HG02759 (cell line): ENCODE measurements at regions not wholly inside any gene's neighbourhood (a gene's known extent, or its start where the extent isn't known, plus 50 kb on each side); places are given as distances from the start of the nearest gene placed in this dataset.
"Not testable (repeated sequence)": the region's sequence is repeated elsewhere in the genome, so short reads cannot be mapped to it uniquely, and the experiment has no call there.

Experiments
- ATAC-seq: cut with Tn5 transposase; IDR thresholded peaks from one replicate; pipeline ENCODE4 v1.9.1; 2021; ENCODE audit warnings: mild to moderate bottlenecking, moderate library complexity; ENCODE audit not compliant: unreplicated experiment

GRCh38 chrX:109184506-109185139 lies 297.3 kb downstream of the GUCY2F start:
- ATAC-seq: no peak

GRCh38 chrX:109172091-109172602 lies 309.7 kb downstream of the GUCY2F start:
- ATAC-seq: no peak

- no peak for ATAC-seq
Measured at GRCh38 chrX:109155161-109155560, 326.7 kb downstream of the GUCY2F start.

GRCh38 chrX:109144173-109144572 lies 337.7 kb downstream of the GUCY2F start:
- ATAC-seq: not testable (repeated sequence)

- ATAC-seq: no peak
Measured at GRCh38 chrX:109140463-109140862, 341.4 kb downstream of the GUCY2F start.

GRCh38 chrX:109134777-109135176 lies 347.1 kb downstream of the GUCY2F start:
- ATAC-seq: no peak

GRCh38 chrX:109125304-109125703 lies 356.6 kb downstream of the GUCY2F start:
- no peak for ATAC-seq

- ATAC-seq: no peak
Measured at GRCh38 chrX:109089359-109089758, 353.0 kb upstream of the IRS4 start.

- no peak for ATAC-seq
Measured at GRCh38 chrX:109077788-109078187, 341.4 kb upstream of the IRS4 start.

- ATAC-seq: not testable (repeated sequence)
Measured at GRCh38 chrX:109054181-109054581, 317.8 kb upstream of the IRS4 start.

GRCh38 chrX:109049903-109050302 lies 313.5 kb upstream of the IRS4 start:
- no peak for ATAC-seq

- ATAC-seq: no peak
Measured at GRCh38 chrX:109049416-109049815, 313.1 kb upstream of the IRS4 start.

- no peak for ATAC-seq
Measured at GRCh38 chrX:109040057-109040456, 303.7 kb upstream of the IRS4 start.

- peak; percentile 92 for ATAC-seq
Measured at GRCh38 chrX:109036624-109037023, 300.3 kb upstream of the IRS4 start.

GRCh38 chrX:108993909-108994308 lies 257.5 kb upstream of the IRS4 start:
- ATAC-seq: no peak

GRCh38 chrX:108972899-108973298 lies 236.5 kb upstream of the IRS4 start:
- not testable (repeated sequence) for ATAC-seq

- ATAC-seq: no peak
Measured at GRCh38 chrX:108947205-108947604, 210.8 kb upstream of the IRS4 start.

GRCh38 chrX:108946531-108946930 lies 210.2 kb upstream of the IRS4 start:
- no peak for ATAC-seq

GRCh38 chrX:108945883-108946523 lies 209.6 kb upstream of the IRS4 start:
- ATAC-seq: no peak

GRCh38 chrX:108914791-108915190 lies 178.4 kb upstream of the IRS4 start:
- ATAC-seq: no peak

GRCh38 chrX:108903831-108904230 lies 167.5 kb upstream of the IRS4 start:
- ATAC-seq: not testable (repeated sequence)

- no peak for ATAC-seq
Measured at GRCh38 chrX:108900333-108900732, 164.0 kb upstream of the IRS4 start.
